ENCODE measurements at regions not wholly inside any gene's neighbourhood (a gene's known extent, or its start where the extent isn't known, plus 50 kb on each side); places are given as distances from the start of the nearest gene placed in this dataset.

GRCh38 chr9:14439555-14439954, 125.6 kb upstream of the NFIB start:
- Histone ChIP-seq H3K27ac (ENCODE audit: low read depth, low read length) (no peak overlapping the region), H3K36me3 (ENCODE audit: insufficient read depth, low read length) (no peaks in the 10 kb centered on the region), H3K27me3 (ENCODE audit: insufficient read depth, low read length) (no peaks in the 10 kb centered on the region), H3K4me3 (ENCODE audit: low read length) (no peak overlapping the region), H3K9me3 (ENCODE audit: insufficient read depth, low read depth, low read length) (no peaks in the 10 kb centered on the region), H3K4me1 (ENCODE audit: insufficient read depth, low read length) (no peaks in the 10 kb centered on the region), H3K9ac (ENCODE audit: low read depth, low read length) (no peak overlapping the region)
- WGBS: 98% methylated on average over 6 of the region's 6 CpGs

GRCh38 chr9:14438232-14439021, 124.5 kb upstream of the NFIB start:
- no peak overlapping the region for H3K4me3 ChIP-seq (ENCODE audit: low read length)
- no peaks in the 10 kb centered on the region for H3K27me3 ChIP-seq (ENCODE audit: insufficient read depth, low read length)
- H3K9ac ChIP-seq (ENCODE audit: low read depth, low read length): no peak overlapping the region
- no peaks in the 10 kb centered on the region for H3K9me3 ChIP-seq (ENCODE audit: insufficient read depth, low read depth, low read length)
- no peak overlapping the region for H3K27ac ChIP-seq (ENCODE audit: low read depth, low read length)
- 84% methylated on average over 17 of the region's 17 CpGs for WGBS
- no peaks in the 10 kb centered on the region for H3K36me3 ChIP-seq (ENCODE audit: insufficient read depth, low read length)
- no peaks in the 10 kb centered on the region for H3K4me1 ChIP-seq (ENCODE audit: insufficient read depth, low read length)

GRCh38 chr9:14437354-14438231, 123.7 kb upstream of the NFIB start:
- 78% methylated on average over 14 of the region's 15 CpGs for WGBS
- Histone ChIP-seq H3K9ac (ENCODE audit: low read depth, low read length) (no peak overlapping the region), H3K27me3 (ENCODE audit: insufficient read depth, low read length) (no peaks in the 10 kb centered on the region), H3K4me3 (ENCODE audit: low read length) (no peak overlapping the region), H3K4me1 (ENCODE audit: insufficient read depth, low read length) (no peaks in the 10 kb centered on the region), H3K27ac (ENCODE audit: low read depth, low read length) (no peak overlapping the region), H3K9me3 (ENCODE audit: insufficient read depth, low read depth, low read length) (no peaks in the 10 kb centered on the region), H3K36me3 (ENCODE audit: insufficient read depth, low read length) (no peaks in the 10 kb centered on the region)

- H3K9me3 ChIP-seq (ENCODE audit: insufficient read depth, low read depth, low read length): no peaks in the 10 kb centered on the region
- H3K4me3 ChIP-seq (ENCODE audit: low read length): no peak overlapping the region
- H3K4me1 ChIP-seq (ENCODE audit: insufficient read depth, low read length): no peaks in the 10 kb centered on the region
- no peak overlapping the region for H3K27ac ChIP-seq (ENCODE audit: low read depth, low read length)
- no peaks in the 10 kb centered on the region for H3K27me3 ChIP-seq (ENCODE audit: insufficient read depth, low read length)
- no peak overlapping the region for H3K9ac ChIP-seq (ENCODE audit: low read depth, low read length)
- WGBS: 99% methylated on average over 2 of the region's 2 CpGs
- no peaks in the 10 kb centered on the region for H3K36me3 ChIP-seq (ENCODE audit: insufficient read depth, low read length)
Measured at GRCh38 chr9:14435871-14436270, 121.9 kb upstream of the NFIB start.

- H3K27ac ChIP-seq (ENCODE audit: low read depth, low read length): no peak overlapping the region
- WGBS: 85% methylated on average over 2 of the region's 2 CpGs
Measured at GRCh38 chr9:14434971-14435718, 121.2 kb upstream of the NFIB start.

GRCh38 chr9:14434158-14434504, 120.2 kb upstream of the NFIB start:
- Histone ChIP-seq H3K4me3 (ENCODE audit: low read length) (no peak overlapping the region), H3K27me3 (ENCODE audit: insufficient read depth, low read length) (no peaks in the 10 kb centered on the region), H3K36me3 (ENCODE audit: insufficient read depth, low read length) (no peaks in the 10 kb centered on the region), H3K27ac (ENCODE audit: low read depth, low read length) (no peak overlapping the region), H3K9me3 (ENCODE audit: insufficient read depth, low read depth, low read length) (no peaks in the 10 kb centered on the region), H3K4me1 (ENCODE audit: insufficient read depth, low read length) (no peaks in the 10 kb centered on the region), H3K9ac (ENCODE audit: low read depth, low read length) (no peak overlapping the region)

More at GRCh38 chr9:14434971-14435718, 121.2 kb upstream of the NFIB start:
- H3K9ac ChIP-seq (ENCODE audit: low read depth, low read length): no peak overlapping the region
- no peaks in the 10 kb centered on the region for H3K27me3 ChIP-seq (ENCODE audit: insufficient read depth, low read length)
- H3K4me1 ChIP-seq (ENCODE audit: insufficient read depth, low read length): no peaks in the 10 kb centered on the region
- H3K36me3 ChIP-seq (ENCODE audit: insufficient read depth, low read length): no peaks in the 10 kb centered on the region
- H3K4me3 ChIP-seq (ENCODE audit: low read length): no peak overlapping the region
- H3K9me3 ChIP-seq (ENCODE audit: insufficient read depth, low read depth, low read length): no peaks in the 10 kb centered on the region

GRCh38 chr9:14433351-14434157, 119.6 kb upstream of the NFIB start:
- Histone ChIP-seq H3K9ac (ENCODE audit: low read depth, low read length) (no peak overlapping the region), H3K4me1 (ENCODE audit: insufficient read depth, low read length) (peaks cover 3% of the 10 kb centered on the region), H3K27me3 (ENCODE audit: insufficient read depth, low read length) (no peaks in the 10 kb centered on the region), H3K27ac (ENCODE audit: low read depth, low read length) (no peak overlapping the region), H3K9me3 (ENCODE audit: insufficient read depth, low read depth, low read length) (no peaks in the 10 kb centered on the region), H3K4me3 (ENCODE audit: low read length) (no peak overlapping the region), H3K36me3 (ENCODE audit: insufficient read depth, low read length) (no peaks in the 10 kb centered on the region)
- WGBS: 81% methylated on average over 11 of the region's 13 CpGs

GRCh38 chr9:14432666-14433350, 118.9 kb upstream of the NFIB start:
- Histone ChIP-seq H3K27me3 (ENCODE audit: insufficient read depth, low read length) (no peaks in the 10 kb centered on the region), H3K9me3 (ENCODE audit: insufficient read depth, low read depth, low read length) (no peaks in the 10 kb centered on the region), H3K4me1 (ENCODE audit: insufficient read depth, low read length) (peaks cover 6% of the 10 kb centered on the region), H3K4me3 (ENCODE audit: low read length) (no peak overlapping the region), H3K9ac (ENCODE audit: low read depth, low read length) (no peak overlapping the region), H3K36me3 (ENCODE audit: insufficient read depth, low read length) (no peaks in the 10 kb centered on the region), H3K27ac (ENCODE audit: low read depth, low read length) (no peak overlapping the region)
- 100% methylated on average over 1 of the region's 1 CpG for WGBS

GRCh38 chr9:14428781-14429230, 114.9 kb upstream of the NFIB start:
- H3K27me3 ChIP-seq (ENCODE audit: insufficient read depth, low read length): no peaks in the 10 kb centered on the region
- H3K4me3 ChIP-seq (ENCODE audit: low read length): no peak overlapping the region
- no peak overlapping the region for H3K27ac ChIP-seq (ENCODE audit: low read depth, low read length)
- 14% methylated on average over 11 of the region's 11 CpGs for WGBS
- H3K4me1 ChIP-seq (ENCODE audit: insufficient read depth, low read length): peaks cover 21% of the 10 kb centered on the region
- no peaks in the 10 kb centered on the region for H3K9me3 ChIP-seq (ENCODE audit: insufficient read depth, low read depth, low read length)
- no peaks in the 10 kb centered on the region for H3K36me3 ChIP-seq (ENCODE audit: insufficient read depth, low read length)
- no peak overlapping the region for H3K9ac ChIP-seq (ENCODE audit: low read depth, low read length)

- Histone ChIP-seq H3K36me3 (ENCODE audit: insufficient read depth, low read length) (no peaks in the 10 kb centered on the region), H3K27ac (ENCODE audit: low read depth, low read length) (no peak overlapping the region), H3K27me3 (ENCODE audit: insufficient read depth, low read length) (no peaks in the 10 kb centered on the region), H3K9me3 (ENCODE audit: insufficient read depth, low read depth, low read length) (no peaks in the 10 kb centered on the region), H3K4me3 (ENCODE audit: low read length) (no peak overlapping the region), H3K9ac (ENCODE audit: low read depth, low read length) (no peak overlapping the region), H3K4me1 (ENCODE audit: insufficient read depth, low read length) (peaks cover 34% of the 10 kb centered on the region)
- 88% methylated on average over 2 of the region's 2 CpGs for WGBS
Measured at GRCh38 chr9:14427419-14427818, 113.5 kb upstream of the NFIB start.
